OCI-LY7 (cell line): ENCODE measurements at regions not wholly inside any gene's neighbourhood (a gene's known extent, or its start where the extent isn't known, plus 50 kb on each side); places are given as distances from the start of the nearest gene placed in this dataset.

Experiments used
- BruUV-seq: library from RNA; stranded (reverse); fragments of 400-500 nt; replicated peaks from 2 replicates; lab custom pipeline; 2021; lab: Mats Ljungman, UMichigan
- CTCF ChIA-PET: fragments of 300-600 bp; sonication (Branson Sonifier 250); formaldehyde crosslinking; loops from one replicate; lab custom pipeline; 2022; ENCODE audit warnings: antibody characterized with exemption; ENCODE audit not compliant: unreplicated experiment; lab: Charles Lee
- POLR2A ChIA-PET: fragments of 300-600 bp; sonication (Branson Sonifier 250); formaldehyde crosslinking; loops from one replicate; lab custom pipeline; 2022; ENCODE audit warnings: antibody characterized with exemption; lab: Charles Lee
- DNase-seq: peaks from one replicate; pipeline ENCODE4 v3.0.0-alpha.2; 2015; ENCODE audit warnings: low spot score
- H2AFZ ChIP-seq: fragments of 200-600 bp; sonication (generic), shearing (Covaris generic); 2 replicates; pipeline ENCODE4 v1.6.1; 2014; ENCODE audit warnings: mild to moderate bottlenecking, antibody characterized with exemption, low read length, moderate library complexity
- H3K27ac ChIP-seq: fragments of 200-600 bp; sonication (generic); 2 replicates; pipeline ENCODE4 v1.5.1; 2014; ENCODE audit warnings: mixed run types, low read depth, mild to moderate bottlenecking, moderate library complexity, low read length, inconsistent platforms; ENCODE audit not compliant: poor library complexity, severe bottlenecking
- H3K36me3 ChIP-seq: fragments of 200-600 bp; sonication (generic); 2 replicates; pipeline ENCODE4 v1.6.1; 2014; ENCODE audit warnings: mild to moderate bottlenecking, antibody characterized with exemption, low read length, moderate library complexity, mixed read lengths; ENCODE audit not compliant: insufficient read depth
- H3K4me1 ChIP-seq: fragments of 200-600 bp; sonication (generic); 2 replicates; pipeline ENCODE4 v1.5.1; 2014; ENCODE audit warnings: mild to moderate bottlenecking, low read length; ENCODE audit not compliant: insufficient read depth, poor library complexity, severe bottlenecking
- H3K4me2 ChIP-seq: fragments of 200-600 bp; sonication (generic); 2 replicates; pipeline ENCODE4 v1.6.1; 2014; ENCODE audit warnings: mild to moderate bottlenecking, low read length
- H3K4me3 ChIP-seq: fragments of 200-600 bp; sonication (generic); 2 replicates; pipeline ENCODE4 v1.5.1; 2014; ENCODE audit warnings: mild to moderate bottlenecking, low read depth, low read length; ENCODE audit not compliant: poor library complexity, severe bottlenecking
- H3K79me2 ChIP-seq: fragments of 200-600 bp; sonication (generic); 2 replicates; pipeline ENCODE4 v1.6.1; 2016; ENCODE audit warnings: low read depth, mild to moderate bottlenecking, low read length, moderate library complexity, mixed read lengths; ENCODE audit not compliant: insufficient read depth
- H3K9me2 ChIP-seq: fragments of 200-600 bp; sonication (generic); 2 replicates; pipeline ENCODE4 v1.6.1; 2016; ENCODE audit warnings: mild to moderate bottlenecking, low read length, mixed read lengths; ENCODE audit not compliant: insufficient read depth
- H3K9me3 ChIP-seq: fragments of 200-600 bp; sonication (generic); 2 replicates; pipeline ENCODE4 v1.6.1; 2014; ENCODE audit warnings: mild to moderate bottlenecking, mixed run types, low read length, mixed read lengths
- H4K20me1 ChIP-seq: fragments of 200-600 bp; sonication (generic); 2 replicates; pipeline ENCODE4 v1.6.1; 2014; ENCODE audit warnings: mild to moderate bottlenecking, antibody characterized with exemption, low read length, moderate library complexity, mixed read lengths; ENCODE audit not compliant: insufficient read depth
- CTCF ChIP-seq: fragments of 200-600 bp; sonication (generic); conservative IDR thresholded peaks from 2 replicates; pipeline ENCODE4 v1.5.1; 2014; ENCODE audit warnings: mild to moderate bottlenecking, antibody characterized with exemption, low read length, moderate library complexity, mixed read lengths
- EZH2phosphoT487 ChIP-seq: fragments of 200-600 bp; sonication (generic); IDR thresholded peaks from 2 replicates; pipeline ENCODE4 v1.6.1; 2018; ENCODE audit warnings: low read depth, borderline replicate concordance, mild to moderate bottlenecking, mixed run types, antibody characterized with exemption, low read length, moderate library complexity, mixed read lengths
- intact Hi-C: fragments of 100-400 bp; cut with micrococcal nuclease; formaldehyde crosslinking; loops from one replicate; pipeline ENCODE4 v1.10.0; 2022; ENCODE audit not compliant: unreplicated experiment

DNA sequence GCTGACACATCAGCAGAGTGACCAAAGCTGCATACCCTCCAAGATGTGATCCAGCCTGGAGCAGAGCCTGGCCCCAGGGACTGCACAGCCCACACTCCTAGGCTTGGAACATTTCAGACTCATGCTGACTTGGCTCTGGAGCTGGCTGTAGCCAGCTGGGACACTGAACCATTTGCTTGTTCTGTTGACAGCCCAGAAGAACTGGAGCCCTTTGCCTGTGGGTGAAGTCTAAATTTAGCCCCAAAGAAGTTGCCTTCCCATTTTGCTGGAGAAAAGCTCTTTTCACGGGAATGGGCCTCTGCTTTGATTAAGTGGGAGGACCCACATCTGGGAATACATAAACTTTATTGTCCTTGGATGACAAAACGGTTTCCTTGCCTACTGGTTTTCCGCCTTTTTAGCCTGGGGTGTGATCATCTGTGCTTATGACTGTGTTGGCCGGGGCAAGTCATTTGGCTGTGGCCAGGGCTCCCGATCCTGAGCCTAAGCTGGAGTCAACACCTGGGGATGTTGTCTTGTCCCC is 186.2 kb upstream of the BMPER start:
- no peaks in the 10 kb centered on the region for H3K9me3 ChIP-seq
- no peak for DNase-seq
- ChIA-PET CTCF (no interaction called here), POLR2A (no interaction called here)
- no peak overlapping the region for H2AFZ ChIP-seq
- TF ChIP-seq CTCF (no peak), EZH2phosphoT487 (no peak)
- H3K79me2 ChIP-seq: no peaks in the 10 kb centered on the region
- intact Hi-C loops: no loop called here
- H4K20me1 ChIP-seq: no peaks in the 10 kb centered on the region
- no peaks in the 10 kb centered on the region for H3K9me2 ChIP-seq
- no peaks in the 10 kb centered on the region for H3K4me1 ChIP-seq
- no peak overlapping the region for H3K27ac ChIP-seq
- H3K4me2 ChIP-seq: no peak overlapping the region
- no peak overlapping the region for H3K4me3 ChIP-seq
- no peaks in the 10 kb centered on the region for H3K36me3 ChIP-seq
- BruUV-seq: no TSS peak

DNA sequence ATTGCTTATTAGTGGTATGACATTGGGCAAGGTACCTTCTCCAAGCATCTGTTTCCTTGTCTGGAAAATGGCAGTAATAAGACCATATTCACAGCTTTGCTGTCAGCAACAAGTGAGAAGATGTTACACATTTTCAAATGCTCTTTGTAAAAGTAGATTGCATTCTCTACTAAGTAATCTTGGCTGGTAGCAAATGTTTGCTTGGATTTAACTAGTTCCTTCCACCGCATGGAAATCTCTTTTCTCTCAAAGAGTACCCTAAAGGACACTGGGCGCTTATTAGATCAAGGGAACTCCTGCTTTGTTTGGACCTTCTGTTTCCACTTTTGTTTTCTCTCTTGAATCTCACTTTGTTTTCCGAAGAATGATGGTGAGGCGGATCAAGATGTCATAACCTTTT is 185.2 kb upstream of the BMPER start:
- Histone ChIP-seq H3K4me3 (no peak overlapping the region), H3K4me1 (no peaks in the 10 kb centered on the region), H2AFZ (no peak overlapping the region), H3K79me2 (no peaks in the 10 kb centered on the region), H3K9me3 (no peaks in the 10 kb centered on the region), H3K9me2 (no peaks in the 10 kb centered on the region), H3K36me3 (no peaks in the 10 kb centered on the region), H3K27ac (no peak overlapping the region), H4K20me1 (no peaks in the 10 kb centered on the region), H3K4me2 (no peak overlapping the region)
- POLR2A ChIA-PET: no interaction called here
- no peak for TF ChIP-seq CTCF
- no peak for TF ChIP-seq EZH2phosphoT487
- CTCF ChIA-PET: no interaction called here
- BruUV-seq: no TSS peak
- intact Hi-C loops: no loop called here
- DNase-seq: no peak

- ChIA-PET CTCF (no interaction called here), POLR2A (interaction anchor here (0.6 kb wide), 1 partner anchor 11 kb away, joined by 3 read pairs; no protein-coding TSS in a partner anchor)
- Histone ChIP-seq H3K79me2 (no peaks in the 10 kb centered on the region), H3K4me3 (no peak overlapping the region), H3K9me3 (no peaks in the 10 kb centered on the region), H2AFZ (no peak overlapping the region), H3K9me2 (no peaks in the 10 kb centered on the region), H3K4me1 (no peaks in the 10 kb centered on the region), H3K36me3 (no peaks in the 10 kb centered on the region), H3K27ac (no peak overlapping the region), H4K20me1 (no peaks in the 10 kb centered on the region), H3K4me2 (no peak overlapping the region)
- intact Hi-C loops: no loop called here
- no peak for DNase-seq
- TF ChIP-seq CTCF (no peak), EZH2phosphoT487 (no peak)
- BruUV-seq: no TSS peak
Observed at GRCh38 chr7:33720870-33721269, 184.5 kb upstream of the BMPER start.
